GM12878 (cell line): ENCODE measurements at regions not wholly inside any gene's neighbourhood (a gene's known extent, or its start where the extent isn't known, plus 50 kb on each side); places are given as distances from the start of the nearest gene placed in this dataset.

Experiments used
- ATAC-seq: fragments of 200-7000 bp; cut with Tn5 transposase; 3 replicates; pipeline ENCODE4 v1.9.1; 2020; ENCODE audit warnings: mild to moderate bottlenecking, moderate library complexity
- BruUV-seq: library from RNA; stranded (reverse); fragments of 400-500 nt; replicated peaks from 2 replicates; lab custom pipeline; 2021; lab: Mats Ljungman, UMichigan
- CTCF ChIA-PET: fragments of 300-600 bp; sonication (Branson Sonifier 250); formaldehyde crosslinking; extraction: SDS; loops from one replicate; lab custom pipeline; 2021; ENCODE audit warnings: inconsistent platforms; lab: Yijun Ruan, JAX
- POLR2A ChIA-PET: fragments of 350-600 bp; formaldehyde crosslinking; extraction: SDS; loops from one replicate; lab custom pipeline; 2021; ENCODE audit warnings: inconsistent platforms; lab: Charles Lee
- RAD21 ChIA-PET: fragments of 300-600 bp; sonication (Branson Sonifier 250); formaldehyde crosslinking; loops from one replicate; lab custom pipeline; 2023; ENCODE audit warnings: antibody characterized with exemption; ENCODE audit not compliant: unreplicated experiment; lab: Charles Lee
- SMC1A ChIA-PET: fragments of 300-600 bp; sonication (Branson Sonifier 250); formaldehyde crosslinking; loops from one replicate; lab custom pipeline; 2023; ENCODE audit not compliant: unreplicated experiment, uncharacterized antibody; lab: Charles Lee
- DNase-seq: peaks from one replicate; pipeline ENCODE4 v3.0.0-alpha.2; 2011; ENCODE audit warnings: low read depth, low spot score
- FAIRE-seq: peaks from 3 replicates; lab custom pipeline; 2011; peaks lifted over from hg19 to GRCh38; lab: Jason Lieb, UNC
- H2AFZ ChIP-seq: 2 replicates; pipeline ENCODE4 v1.6.0; 2011; ENCODE audit warnings: low read depth, low read length, control low read depth; ENCODE audit not compliant: control insufficient read depth
- H3K27ac ChIP-seq: 2 replicates; pipeline ENCODE4 v1.5.1; 2011; ENCODE audit warnings: control low read depth; ENCODE audit not compliant: control insufficient read depth, insufficient read depth
- H3K27me3 ChIP-seq, 2 experiments: replicated peaks in 1 of 2; 2 replicates each; pipeline versions ENCODE4 v1.6.0 to v1.6.1; 2011; ENCODE audit warnings: low read length in 1 of 2; ENCODE audit not compliant: control insufficient read depth in 2 of 2, insufficient read depth in 2 of 2
- H3K36me3 ChIP-seq, 2 experiments: 2 replicates each; pipeline ENCODE4 v1.5.1; 2011; ENCODE audit warnings: low read length in 1 of 2; ENCODE audit not compliant: control insufficient read depth in 2 of 2, insufficient read depth in 2 of 2
- H3K4me1 ChIP-seq: 2 replicates; pipeline ENCODE4 v1.6.1; 2011; ENCODE audit warnings: mild to moderate bottlenecking, low read length, moderate library complexity, mixed read lengths; ENCODE audit not compliant: control insufficient read depth, insufficient read depth
- H3K4me2 ChIP-seq: 2 replicates; pipeline ENCODE4 v1.6.0; 2011; ENCODE audit warnings: control low read depth; ENCODE audit not compliant: control insufficient read depth, insufficient read depth
- H3K4me3 ChIP-seq: fragments of 200-600 bp; sonication (generic); 2 replicates; pipeline ENCODE4 v1.5.1; 2016
- H3K79me2 ChIP-seq: 2 replicates; pipeline ENCODE4 v1.6.0; 2011; ENCODE audit warnings: low read length; ENCODE audit not compliant: control insufficient read depth, insufficient read depth
- H3K9ac ChIP-seq: 2 replicates; pipeline ENCODE4 v1.8.0; 2011; ENCODE audit warnings: low read length, control low read depth, mixed read lengths; ENCODE audit not compliant: control insufficient read depth, insufficient read depth
- H3K9me3 ChIP-seq: replicated peaks from 3 replicates; pipeline ENCODE4 v1.5.1; 2011; ENCODE audit warnings: mild to moderate bottlenecking, low read length; ENCODE audit not compliant: control insufficient read depth, insufficient read depth
- H4K20me1 ChIP-seq: 2 replicates; pipeline ENCODE4 v1.6.0; 2011; ENCODE audit not compliant: control insufficient read depth, insufficient read depth
- NFXL1 ChIP-seq: fragments of 450-650 bp; IDR thresholded peaks from 2 replicates; pipeline ENCODE4 v1.6.1; 2017; ENCODE audit warnings: antibody characterized with exemption, mild to moderate bottlenecking, borderline replicate concordance
- NR2C2 ChIP-seq: IDR thresholded peaks from 2 replicates; pipeline ENCODE4 v1.6.1; 2011; ENCODE audit warnings: borderline replicate concordance, low read depth; ENCODE audit not compliant: control insufficient read depth, insufficient read length
- NRF1 ChIP-seq: conservative IDR thresholded peaks from 2 replicates; pipeline ENCODE4 v1.6.1; 2011; ENCODE audit warnings: mild to moderate bottlenecking, low read depth, low read length, improper control_type of control experiment
- SUZ12 ChIP-seq: fragments of 200-600 bp; sonication (generic); IDR thresholded peaks from one replicate; pipeline ENCODE4 v1.6.1; 2018; ENCODE audit warnings: antibody characterized with exemption, mild to moderate bottlenecking; ENCODE audit not compliant: unreplicated experiment
- TARDBP ChIP-seq: IDR thresholded peaks from 2 replicates; pipeline ENCODE4 v1.6.1; 2016; ENCODE audit warnings: borderline replicate concordance
- ZZZ3 ChIP-seq: IDR thresholded peaks from 2 replicates; pipeline ENCODE4 v1.6.1; 2011; ENCODE audit warnings: low read depth; ENCODE audit not compliant: control insufficient read depth, insufficient read length
- WGBS: methylation state at CpG from one replicate; pipeline ENCODE4 v1.1.6; 2016; ENCODE audit warnings: low lambda C conversion rate; ENCODE audit not compliant: insufficient replicate concordance, insufficient coverage; ENCODE audit errors: missing lambda C conversion rate; 5-methylcytosine and 5-hydroxymethylcytosine counted together
- in situ Hi-C: fragments of 300-500 bp; cut with MboI; formaldehyde crosslinking; loops from 9 replicates; pipeline ENCODE4 v1.14.3; 2018; ENCODE audit warnings: mixed read lengths
- intact Hi-C: fragments of 100-400 bp; cut with micrococcal nuclease; formaldehyde crosslinking; loops from one replicate; pipeline ENCODE4 v1.14.2; 2022; ENCODE audit not compliant: unreplicated experiment
- TF ChIP-seq, protein P1 (sequence below): fragments of 450-650 bp; IDR thresholded peaks from 2 replicates; pipeline ENCODE4 v1.6.1; 2017; ENCODE audit warnings: low read depth, mild to moderate bottlenecking, moderate library complexity
- TF ChIP-seq, protein P2 (sequence below): IDR thresholded peaks from 2 replicates; pipeline ENCODE4 v1.6.1; 2011; ENCODE audit warnings: borderline replicate concordance, low read depth, mild to moderate bottlenecking, moderate library complexity, mixed read lengths, low read length; ENCODE audit not compliant: insufficient read depth; ENCODE audit errors: extremely low read length
- TF ChIP-seq, protein P3 (sequence below): IDR thresholded peaks from 2 replicates; pipeline ENCODE4 v1.6.1; 2012; ENCODE audit warnings: low read depth, low read length, improper control_type of control experiment
- TF ChIP-seq, protein P4 (sequence below): IDR thresholded peaks from 2 replicates; pipeline ENCODE4 v1.6.1; 2012; ENCODE audit warnings: low read length, inconsistent platforms

DNA sequence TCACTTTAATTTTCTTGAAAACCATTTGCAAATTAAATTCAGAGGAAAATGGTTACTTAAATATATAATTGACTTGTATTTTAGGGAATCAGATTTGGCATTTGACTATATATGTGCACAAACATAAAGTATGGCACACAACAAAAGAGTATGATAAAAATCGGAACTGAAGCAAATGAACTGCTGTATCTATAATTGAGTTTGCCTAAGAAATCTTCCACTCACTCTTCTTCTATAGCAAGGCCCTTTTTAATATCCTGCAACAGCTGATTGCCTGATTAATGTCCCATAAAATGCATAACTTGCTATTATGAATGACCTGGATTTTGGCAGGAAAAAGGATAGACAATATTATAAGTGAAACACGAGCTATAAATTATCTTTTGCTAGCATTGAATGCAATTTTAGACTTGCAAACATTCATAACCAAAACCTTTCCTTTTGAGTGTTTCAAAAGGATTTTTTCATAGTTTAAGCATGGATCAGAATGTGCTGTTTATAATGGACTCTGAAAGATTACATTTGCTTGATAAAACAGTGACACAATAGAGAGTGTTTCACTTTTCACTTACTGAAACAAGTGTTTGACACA lies 2204.3 kb downstream of the MRPL39 start (continued):
- TF ChIP-seq, protein P1, sequence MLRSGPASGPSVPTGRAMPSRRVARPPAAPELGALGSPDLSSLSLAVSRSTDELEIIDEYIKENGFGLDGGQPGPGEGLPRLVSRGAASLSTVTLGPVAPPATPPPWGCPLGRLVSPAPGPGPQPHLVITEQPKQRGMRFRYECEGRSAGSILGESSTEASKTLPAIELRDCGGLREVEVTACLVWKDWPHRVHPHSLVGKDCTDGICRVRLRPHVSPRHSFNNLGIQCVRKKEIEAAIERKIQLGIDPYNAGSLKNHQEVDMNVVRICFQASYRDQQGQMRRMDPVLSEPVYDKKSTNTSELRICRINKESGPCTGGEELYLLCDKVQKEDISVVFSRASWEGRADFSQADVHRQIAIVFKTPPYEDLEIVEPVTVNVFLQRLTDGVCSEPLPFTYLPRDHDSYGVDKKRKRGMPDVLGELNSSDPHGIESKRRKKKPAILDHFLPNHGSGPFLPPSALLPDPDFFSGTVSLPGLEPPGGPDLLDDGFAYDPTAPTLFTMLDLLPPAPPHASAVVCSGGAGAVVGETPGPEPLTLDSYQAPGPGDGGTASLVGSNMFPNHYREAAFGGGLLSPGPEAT = no peak
- TF ChIP-seq, protein P2, sequence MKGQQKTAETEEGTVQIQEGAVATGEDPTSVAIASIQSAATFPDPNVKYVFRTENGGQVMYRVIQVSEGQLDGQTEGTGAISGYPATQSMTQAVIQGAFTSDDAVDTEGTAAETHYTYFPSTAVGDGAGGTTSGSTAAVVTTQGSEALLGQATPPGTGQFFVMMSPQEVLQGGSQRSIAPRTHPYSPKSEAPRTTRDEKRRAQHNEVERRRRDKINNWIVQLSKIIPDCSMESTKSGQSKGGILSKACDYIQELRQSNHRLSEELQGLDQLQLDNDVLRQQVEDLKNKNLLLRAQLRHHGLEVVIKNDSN = no peak
- no peak for TF ChIP-seq NR2C2
- TF ChIP-seq, protein P3, sequence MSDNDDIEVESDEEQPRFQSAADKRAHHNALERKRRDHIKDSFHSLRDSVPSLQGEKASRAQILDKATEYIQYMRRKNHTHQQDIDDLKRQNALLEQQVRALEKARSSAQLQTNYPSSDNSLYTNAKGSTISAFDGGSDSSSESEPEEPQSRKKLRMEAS = no peak
- no peak for TF ChIP-seq TARDBP
- TF ChIP-seq, protein P4, sequence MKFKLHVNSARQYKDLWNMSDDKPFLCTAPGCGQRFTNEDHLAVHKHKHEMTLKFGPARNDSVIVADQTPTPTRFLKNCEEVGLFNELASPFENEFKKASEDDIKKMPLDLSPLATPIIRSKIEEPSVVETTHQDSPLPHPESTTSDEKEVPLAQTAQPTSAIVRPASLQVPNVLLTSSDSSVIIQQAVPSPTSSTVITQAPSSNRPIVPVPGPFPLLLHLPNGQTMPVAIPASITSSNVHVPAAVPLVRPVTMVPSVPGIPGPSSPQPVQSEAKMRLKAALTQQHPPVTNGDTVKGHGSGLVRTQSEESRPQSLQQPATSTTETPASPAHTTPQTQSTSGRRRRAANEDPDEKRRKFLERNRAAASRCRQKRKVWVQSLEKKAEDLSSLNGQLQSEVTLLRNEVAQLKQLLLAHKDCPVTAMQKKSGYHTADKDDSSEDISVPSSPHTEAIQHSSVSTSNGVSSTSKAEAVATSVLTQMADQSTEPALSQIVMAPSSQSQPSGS = no peak

DNA sequence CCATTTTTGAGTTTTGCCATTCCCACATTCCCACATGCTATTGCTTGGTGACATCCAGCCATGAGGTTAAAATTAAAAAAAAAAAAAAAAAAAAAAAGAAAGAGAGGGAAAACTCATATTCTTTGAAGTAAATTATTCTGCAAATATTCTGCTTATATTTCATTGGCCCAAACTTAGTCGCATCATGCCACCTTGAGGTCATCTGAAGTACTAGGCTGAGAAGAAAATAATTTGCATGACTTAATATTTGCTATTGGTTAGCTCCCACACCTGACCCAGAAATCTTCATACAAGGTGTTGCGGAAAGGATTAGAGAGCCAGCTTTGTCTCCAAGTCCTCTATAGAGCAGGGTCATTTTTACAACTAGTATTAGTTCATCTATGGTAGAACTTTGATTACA lies 2206.0 kb downstream of the MRPL39 start:
- H3K4me1 ChIP-seq = no peaks in the 10 kb centered on the region
- no peak overlapping the region for H3K27ac ChIP-seq
- in situ Hi-C loops (no loop called here), intact Hi-C loops (no loop called here)
- ChIA-PET POLR2A (no interaction called here), CTCF (interaction anchor here (0.6 to 1.4 kb wide), 6 partner anchors 9 to 1231 kb away, joined by 3 to 5 read pairs (median 4); no protein-coding TSS in a partner anchor), SMC1A (interaction anchor here (0.7 kb wide), 1 partner anchor 341 kb away, joined by 3 read pairs; no protein-coding TSS in a partner anchor), RAD21 (no interaction called here)
- H3K27me3 ChIP-seq = no peaks in the 10 kb centered on the region
- no peaks in the 10 kb centered on the region for H4K20me1 ChIP-seq
- no peak for TF ChIP-seq NRF1
- TF ChIP-seq, protein P4 = no peak
- TF ChIP-seq NFXL1 = no peak
- no peak for TF ChIP-seq ZZZ3
- no peak for TF ChIP-seq SUZ12
- no peaks in the 10 kb centered on the region for H3K36me3 ChIP-seq
- DNase-seq (no peak), FAIRE-seq (no peak), ATAC-seq (peak; percentile 53)
- BruUV-seq = no TSS peak
- H2AFZ ChIP-seq = no peak overlapping the region
- H3K4me2 ChIP-seq = no peak overlapping the region
- no peaks in the 10 kb centered on the region for H3K9me3 ChIP-seq
- WGBS = 50% methylated on average over 2 of the region's 2 CpGs
- no peaks in the 10 kb centered on the region for H3K79me2 ChIP-seq
- H3K9ac ChIP-seq = no peak overlapping the region
- no peak overlapping the region for H3K4me3 ChIP-seq
